G401 (cell line): ENCODE measurements at regions not wholly inside any gene's neighbourhood (a gene's known extent, or its start where the extent isn't known, plus 50 kb on each side); places are given as distances from the start of the nearest gene placed in this dataset.

ENCODE experiments used
- DNase-seq: peaks from one replicate; pipeline ENCODE4 v3.0.0-alpha.2; 2015; ENCODE audit warnings: low spot score
- in situ Hi-C: cut with HindIII; loops from 2 replicates; pipeline ENCODE4 v1.10.0; 2016; ENCODE audit warnings: low sequenced_read_pairs, mixed read lengths

DNA sequence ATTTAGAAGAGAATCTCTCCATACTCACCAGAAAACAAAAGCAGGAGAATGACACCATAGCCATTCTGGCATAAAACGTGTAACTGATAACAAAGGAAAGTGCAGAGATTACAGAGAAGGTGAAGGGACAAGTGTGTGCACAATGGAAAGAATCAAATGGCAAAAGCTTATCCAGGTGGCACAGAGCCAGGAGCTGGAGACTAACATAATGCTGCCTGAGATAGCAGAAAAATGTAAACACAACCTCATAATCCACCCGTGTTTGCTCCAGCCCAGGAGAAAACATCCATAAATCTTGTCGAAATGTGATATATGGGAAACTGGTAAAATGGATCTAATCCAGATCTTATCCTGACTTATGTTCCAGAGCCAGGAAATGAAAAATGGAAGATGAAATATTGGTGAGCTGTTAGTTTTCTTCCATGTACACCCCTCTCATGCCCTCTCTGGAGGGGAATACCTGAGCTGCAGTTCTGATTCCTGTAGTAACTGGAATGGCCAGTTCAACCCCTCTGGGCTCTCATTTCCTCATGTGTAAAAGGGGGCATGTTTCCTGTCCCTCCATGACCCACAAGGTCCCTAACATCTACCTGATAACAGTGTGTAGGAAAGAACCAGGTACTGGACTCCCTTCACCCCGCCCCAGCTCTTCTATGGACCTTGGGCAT lies 212.3 kb upstream of the DAPK1 start:
- DNase-seq: no peak
- in situ Hi-C loops: no loop called here

DNA sequence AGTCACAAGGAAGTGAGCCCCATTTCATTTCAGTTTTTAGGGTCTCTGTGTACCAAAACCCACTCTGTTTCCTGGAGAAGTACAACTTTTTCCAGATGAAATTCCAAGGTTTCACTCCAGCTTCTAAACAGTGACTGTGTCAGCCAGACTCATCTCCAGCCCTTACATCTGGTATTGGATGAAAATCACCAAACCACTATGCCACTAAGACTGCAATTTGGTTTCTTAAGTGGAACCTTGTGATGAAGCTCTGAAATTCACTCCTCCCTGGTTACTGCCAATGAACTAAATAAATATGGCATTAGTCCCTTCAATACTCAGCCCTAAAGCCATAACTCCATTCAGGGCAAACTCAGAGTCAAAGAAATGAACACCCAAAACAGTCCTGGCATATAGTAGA lies 211.2 kb upstream of the DAPK1 start:
- no peak for DNase-seq
- in situ Hi-C loops: no loop called here

DNA sequence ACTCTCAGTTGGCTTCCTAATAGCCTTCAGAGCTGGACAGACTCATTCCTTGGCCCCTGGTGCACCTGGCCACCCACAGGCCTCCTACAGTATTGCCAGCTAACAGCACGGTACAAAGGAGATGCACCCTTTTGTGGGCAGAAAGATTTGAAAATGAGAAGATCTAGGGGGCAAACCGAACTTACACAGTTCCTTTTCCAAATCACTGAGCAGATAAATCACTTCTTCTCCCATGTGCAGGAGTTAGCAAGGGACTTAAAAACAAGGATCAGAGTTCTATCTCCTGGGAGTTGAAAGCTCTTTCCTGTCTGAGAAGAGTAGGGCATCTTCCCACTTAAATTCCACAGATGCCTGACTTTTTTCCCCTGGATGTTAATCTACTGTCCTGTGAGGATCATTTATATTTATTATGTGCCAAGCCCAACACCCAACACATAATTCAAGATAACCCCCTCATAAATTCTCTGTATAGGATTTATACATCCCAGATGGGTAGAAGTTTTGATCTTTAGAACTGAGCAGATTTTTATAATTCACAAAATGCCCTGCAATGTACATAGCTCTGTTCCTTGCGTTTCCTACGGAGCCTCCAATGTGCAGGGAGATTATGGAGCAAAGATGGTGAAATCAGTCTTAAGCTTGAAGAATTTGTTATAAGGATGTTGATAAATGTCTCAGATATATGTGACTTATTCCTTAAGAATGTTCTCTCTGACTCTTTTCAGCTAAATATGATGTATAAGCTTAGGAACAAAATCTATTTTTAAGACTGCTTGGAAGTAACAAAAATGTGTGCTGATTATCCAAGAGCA lies 207.2 kb upstream of the DAPK1 start:
- in situ Hi-C loops: no loop called here
- no peak for DNase-seq

DNA sequence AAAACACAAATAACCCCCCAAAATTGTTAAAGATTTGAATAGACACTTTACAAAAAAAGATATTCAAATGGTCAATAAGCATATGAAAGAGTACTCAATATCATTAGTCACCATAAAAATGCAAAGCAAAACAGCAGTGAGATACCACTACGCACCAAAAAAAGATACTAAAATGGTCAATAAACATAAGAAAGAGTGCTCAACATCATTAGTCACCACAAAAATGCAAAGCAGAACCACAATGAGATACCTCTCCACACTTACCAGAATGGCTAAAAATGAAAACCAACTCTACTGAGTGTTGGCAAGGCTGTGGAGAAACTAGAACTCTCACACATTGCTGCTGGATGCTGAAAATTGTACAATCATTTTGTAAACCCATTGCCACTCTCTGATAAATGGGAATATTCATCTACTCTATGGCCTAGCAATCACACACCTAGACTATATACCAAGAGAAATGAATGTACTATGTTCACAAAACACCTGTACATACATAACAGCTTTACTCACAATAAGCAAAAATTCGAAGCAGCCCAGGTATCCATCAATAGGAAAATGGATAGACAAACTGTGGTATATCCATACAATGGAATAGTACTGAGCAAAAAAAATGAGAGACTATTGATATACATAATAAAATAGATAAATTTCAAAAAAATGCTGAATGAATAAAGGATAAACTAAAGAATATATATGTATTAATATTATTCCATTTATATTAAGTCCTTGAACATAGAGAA lies 205.0 kb upstream of the DAPK1 start:
- in situ Hi-C loops: no loop called here

DNA sequence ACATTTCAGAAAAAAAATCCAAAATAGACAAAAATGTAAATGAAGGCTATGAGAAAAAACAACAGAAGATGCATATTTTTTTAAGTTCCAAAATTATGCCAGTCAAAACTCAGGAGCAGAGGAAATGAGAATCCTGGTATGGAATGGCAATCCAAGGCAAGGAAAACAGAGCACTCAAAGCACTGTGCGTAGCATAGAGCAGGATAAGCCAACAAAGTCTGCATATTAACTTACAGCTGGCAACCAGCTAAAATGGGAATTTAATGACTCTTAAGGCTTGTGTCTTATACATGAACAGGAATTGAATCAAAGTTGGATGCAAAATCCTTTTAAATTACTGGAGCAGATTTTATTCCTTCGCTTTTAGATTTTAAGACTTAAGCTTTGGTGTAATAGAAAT lies 203.5 kb upstream of the DAPK1 start:
- no peak for DNase-seq
- in situ Hi-C loops: no loop called here

More for the DNA sequence above, 205.0 kb upstream of the DAPK1 start:
- no peak for DNase-seq

DNA sequence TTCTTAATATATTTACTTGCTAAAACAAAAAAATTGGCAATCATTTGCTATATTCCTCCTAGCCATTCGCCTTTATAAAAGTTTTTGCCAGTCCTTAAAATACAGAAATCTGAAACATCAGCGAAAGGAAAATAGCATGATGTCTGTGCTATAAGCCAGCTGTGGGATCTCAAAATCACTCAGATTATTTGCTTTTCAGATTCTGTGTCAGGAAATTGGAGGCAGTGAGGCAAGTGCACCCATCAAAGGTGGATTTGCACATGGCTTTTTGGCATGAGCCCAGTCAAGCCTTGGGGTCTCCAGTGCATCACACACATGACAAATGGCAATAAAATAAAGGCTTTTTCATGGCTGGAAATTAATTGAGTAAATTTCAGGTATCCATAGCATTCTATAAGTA lies 196.8 kb upstream of the DAPK1 start:
- DNase-seq: no peak
- in situ Hi-C loops: no loop called here

DNA sequence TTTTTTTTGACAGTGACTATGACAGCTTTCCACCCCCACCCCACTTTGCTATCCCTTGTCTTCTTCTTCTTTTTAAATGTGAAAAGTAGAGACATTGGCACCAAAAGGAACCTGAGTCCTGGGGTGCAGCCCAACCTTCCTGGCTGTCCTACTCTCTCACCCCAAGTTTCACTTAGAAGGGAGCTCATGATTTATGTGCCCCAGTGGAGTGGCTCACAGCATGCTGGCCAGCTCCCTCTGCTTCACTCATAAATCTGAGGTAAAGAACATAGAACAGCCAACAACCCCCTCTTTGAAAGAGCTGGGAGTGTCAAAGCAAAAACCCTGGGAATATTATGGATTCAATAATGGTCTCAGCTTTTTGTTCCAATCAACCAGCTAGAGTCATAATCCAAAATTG lies 196.3 kb upstream of the DAPK1 start:
- in situ Hi-C loops: no loop called here
- DNase-seq: no peak

DNA sequence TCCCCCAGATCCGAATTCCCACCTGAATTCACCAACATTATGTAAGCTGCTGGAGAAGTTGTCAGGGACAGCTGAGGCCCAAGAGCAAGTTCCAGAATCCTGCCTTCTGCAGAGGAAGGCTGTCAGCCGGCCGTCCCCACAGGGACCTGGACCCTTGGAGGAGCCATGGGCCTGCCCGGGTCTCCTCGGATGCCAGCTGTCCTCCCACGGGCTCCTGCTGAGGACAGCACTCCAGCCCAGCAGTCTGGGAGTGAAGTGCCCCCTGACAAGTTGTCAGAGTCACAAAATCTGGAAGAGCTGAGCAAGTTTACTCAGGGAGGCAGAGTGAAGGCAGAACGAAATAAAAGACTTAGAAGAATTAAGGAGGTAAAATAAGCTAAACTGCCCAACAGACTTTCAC lies 192.5 kb upstream of the DAPK1 start:
- in situ Hi-C loops: no loop called here
- DNase-seq: no peak

DNA sequence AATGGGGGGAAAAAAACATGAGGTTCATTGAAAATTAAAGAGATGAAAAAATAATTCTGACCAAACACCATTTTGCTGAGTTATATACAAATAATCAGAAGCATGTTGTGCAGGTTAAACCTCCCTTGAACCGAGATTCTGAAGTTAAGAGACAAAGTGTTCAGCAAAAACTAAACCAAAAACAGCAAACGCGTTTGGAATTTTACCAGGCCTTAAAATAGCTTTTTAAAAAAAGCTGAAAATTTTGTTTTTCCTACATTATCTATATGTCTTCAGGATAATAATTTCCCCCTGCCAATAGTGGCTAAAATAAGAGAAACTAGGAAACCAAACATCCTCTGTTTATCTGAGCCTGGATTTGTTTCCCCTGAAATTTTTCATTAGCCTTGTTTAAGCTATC lies 191.7 kb upstream of the DAPK1 start:
- in situ Hi-C loops: no loop called here
- DNase-seq: no peak

DNA sequence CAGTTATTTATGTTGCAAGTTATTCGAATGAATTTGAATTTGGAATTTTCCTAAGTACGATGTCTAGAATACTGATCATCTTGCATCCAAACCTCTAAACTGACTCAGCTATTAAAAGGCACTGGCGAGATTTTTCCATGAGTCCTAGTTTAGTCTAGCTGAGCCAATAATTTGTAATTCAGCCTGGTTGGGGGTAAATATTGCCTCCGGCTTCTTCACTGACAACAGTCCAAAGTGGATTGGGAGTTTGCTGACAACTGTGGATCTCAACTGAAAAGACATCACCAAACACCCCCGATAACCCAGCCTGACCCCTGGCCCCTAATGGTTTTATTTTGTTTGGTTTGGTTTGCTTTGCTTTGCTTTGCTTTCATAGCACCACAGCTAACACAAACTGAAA lies 189.8 kb upstream of the DAPK1 start:
- DNase-seq: no peak
- in situ Hi-C loops: no loop called here

DNA sequence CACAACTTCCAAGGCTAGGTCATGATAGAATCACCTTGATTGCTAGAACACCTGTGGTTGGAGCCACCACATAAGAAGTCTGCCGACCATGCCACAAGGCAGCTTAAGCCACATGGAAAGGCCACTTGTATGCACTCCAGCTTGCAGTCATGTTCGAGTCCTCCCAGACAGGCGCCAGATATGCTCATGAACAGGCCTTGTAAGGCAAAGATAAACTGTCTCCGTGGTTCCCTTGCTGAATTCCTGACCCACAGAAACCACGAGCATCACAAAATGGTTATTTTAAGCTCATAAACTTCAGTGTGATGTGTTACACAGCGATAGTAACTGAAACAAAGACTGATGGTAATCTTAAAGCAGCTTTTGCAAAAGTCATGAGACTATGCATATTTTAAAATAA lies 188.4 kb upstream of the DAPK1 start:
- in situ Hi-C loops: no loop called here
- no peak for DNase-seq

DNA sequence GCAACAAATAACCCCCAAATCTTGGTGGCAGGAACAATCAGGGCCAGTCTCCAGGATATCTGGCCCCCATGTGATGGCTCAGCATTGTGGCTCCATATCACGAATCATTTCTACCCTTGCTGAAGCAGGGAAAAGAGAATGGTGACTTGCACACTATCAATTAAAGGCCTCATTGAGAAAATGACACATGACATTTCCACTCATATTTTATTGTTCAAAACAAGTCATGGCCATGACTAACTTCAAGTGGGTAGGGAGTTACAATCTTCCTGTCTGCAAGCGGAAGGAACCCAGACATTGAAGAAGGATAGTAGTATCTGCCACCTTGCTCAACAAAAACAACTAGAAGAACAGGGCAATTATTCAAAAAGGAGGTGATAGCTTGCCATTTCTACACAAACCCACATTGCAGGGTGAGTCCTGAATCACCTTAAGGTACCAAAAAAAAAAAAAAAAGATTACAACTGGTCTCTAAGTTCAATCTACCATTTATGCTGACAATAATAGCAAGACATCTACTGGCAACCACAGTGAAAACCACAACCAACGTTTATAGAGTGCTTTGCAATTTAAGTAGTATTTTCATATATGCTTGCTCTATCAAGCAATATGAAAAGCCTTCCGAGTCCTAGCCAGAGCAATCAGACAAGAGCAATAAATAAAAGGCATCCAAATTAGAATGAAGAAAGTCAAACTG lies 186.7 kb upstream of the DAPK1 start:
- DNase-seq: no peak
- in situ Hi-C loops: no loop called here

DNA sequence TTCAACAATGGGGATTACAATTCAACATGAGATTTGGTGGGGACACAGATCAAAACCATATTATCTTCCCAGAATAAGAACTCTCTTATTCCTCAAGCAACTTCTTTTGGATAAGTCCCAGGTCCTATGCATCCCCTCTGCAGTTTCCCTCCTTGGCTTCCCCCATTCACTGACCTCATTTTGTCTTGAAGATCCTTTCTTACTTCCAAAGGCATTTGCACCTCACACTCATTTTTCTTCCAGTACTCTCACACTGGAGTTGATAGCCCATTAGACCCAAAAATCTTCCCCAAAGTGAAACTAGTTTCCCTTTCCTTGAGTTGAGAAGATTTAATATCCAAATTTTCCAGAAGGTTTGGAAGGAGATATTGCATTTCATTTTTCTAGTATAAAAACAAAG lies 178.0 kb upstream of the DAPK1 start:
- no peak for DNase-seq
- in situ Hi-C loops: no loop called here

DNA sequence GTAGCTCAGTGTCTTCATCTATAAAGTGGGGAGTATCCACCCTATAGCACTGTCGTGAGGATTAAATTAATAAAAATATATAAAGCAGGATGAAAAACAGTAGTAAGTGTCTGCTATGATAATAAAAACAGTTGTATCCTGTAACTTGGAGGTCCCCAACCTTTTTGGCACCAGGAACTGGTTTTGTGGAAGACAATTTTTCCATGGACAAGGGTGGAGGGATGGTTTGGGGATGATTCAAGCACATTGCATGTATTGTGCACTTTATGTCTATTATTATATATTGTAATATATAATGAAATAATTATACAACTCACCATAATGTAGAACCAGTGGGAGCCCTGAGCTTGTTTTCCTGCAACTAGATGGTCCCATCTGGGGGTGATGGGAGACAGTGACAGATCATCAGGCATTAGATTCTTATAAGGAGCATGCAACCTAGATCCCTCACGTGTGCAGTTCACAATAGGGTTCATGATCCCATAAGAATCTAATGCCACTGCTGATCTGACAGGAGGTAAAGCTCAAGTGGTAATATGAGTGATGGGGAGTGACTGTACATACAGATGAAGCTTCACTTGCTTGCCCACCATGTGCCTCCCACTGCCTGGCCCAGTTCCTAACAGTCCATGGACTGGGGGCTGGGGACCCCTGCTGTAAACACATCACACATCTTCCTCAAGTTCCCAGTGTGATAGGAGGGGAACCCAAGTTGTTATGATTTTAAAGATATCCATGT lies 177.4 kb upstream of the DAPK1 start:
- DNase-seq: no peak
- in situ Hi-C loops: no loop called here

DNA sequence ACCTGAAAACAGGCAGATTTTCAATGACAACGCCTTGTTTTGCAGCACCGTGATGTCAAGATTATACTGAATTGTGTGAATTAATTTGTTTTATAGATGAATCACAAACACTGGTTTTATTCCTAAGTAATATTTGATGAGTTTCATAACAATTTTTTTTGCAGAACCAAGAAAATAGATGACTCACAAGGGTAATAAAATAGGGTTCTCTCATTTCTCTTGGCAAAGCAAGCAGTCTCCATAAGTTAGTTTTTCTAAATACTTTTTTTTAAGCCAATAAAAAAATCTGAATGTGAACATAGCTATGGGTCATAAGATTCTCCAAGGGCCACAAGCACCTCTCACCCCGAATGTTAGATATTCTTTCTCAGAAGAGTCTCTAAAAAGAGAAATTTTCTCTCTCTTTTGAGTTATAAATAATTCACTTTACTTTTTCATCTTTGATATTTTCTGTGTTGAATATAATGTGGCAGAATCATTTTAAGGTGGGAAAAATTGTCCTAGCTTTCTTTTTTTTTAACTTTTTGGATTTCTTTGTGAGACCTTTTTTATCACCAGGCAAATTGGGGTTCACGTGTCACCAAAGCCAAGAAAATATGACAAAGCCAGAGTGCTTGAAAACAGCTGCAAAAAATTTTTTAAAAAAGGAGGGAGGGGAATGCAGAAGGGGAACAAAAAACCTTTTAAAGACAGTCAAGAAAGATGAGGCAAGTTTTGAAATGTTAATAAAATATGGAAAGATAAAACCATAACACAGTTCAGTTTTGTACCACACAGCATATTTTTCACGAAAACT lies 174.6 kb upstream of the DAPK1 start:
- in situ Hi-C loops: no loop called here
- DNase-seq: no peak

DNA sequence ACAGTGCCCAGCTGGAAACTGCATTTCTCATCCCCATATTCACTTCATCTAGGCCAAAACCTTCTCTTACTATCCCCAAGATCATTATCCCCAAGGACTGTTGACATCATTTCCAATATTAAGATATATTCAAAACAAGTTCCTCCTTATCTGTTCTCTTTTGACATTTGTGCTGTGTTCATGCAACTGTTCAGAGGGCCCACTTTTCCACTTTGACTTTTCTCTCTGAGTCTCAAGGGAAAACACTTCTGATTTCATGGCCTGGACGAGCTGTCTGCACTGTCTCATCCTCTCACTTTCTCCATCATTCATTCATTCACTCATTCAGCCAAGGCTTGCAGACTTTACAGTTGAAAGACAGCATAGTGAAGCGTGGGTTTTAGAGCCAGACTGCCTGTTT lies 173.7 kb upstream of the DAPK1 start:
- in situ Hi-C loops: no loop called here
- no peak for DNase-seq

DNA sequence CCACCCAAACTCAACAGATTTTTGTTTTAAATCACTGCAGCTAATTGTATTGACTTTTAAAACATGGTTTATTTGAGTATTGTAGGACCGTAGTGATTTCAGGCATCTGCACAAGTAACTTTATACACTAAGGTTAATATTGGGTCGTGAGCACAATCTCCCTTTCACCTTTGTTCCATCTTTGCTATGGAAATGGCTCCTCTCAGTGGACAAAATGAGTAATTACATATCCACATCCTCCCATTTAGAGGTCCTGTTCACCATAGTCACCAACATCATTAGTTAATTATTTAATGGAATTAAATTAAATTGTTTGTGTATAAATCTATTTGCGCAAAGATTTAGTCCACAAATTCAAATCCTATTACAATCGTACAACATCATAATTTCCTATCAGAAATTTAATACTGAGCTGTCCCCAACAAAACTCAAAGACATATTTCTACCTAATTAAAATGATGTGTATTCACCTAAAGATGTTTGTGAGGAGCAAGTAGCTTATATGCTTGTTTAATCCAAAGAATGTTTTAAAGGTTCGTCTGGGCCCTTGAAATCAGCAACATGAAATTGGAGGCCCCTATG lies 173.0 kb upstream of the DAPK1 start:
- in situ Hi-C loops: no loop called here
- peak; percentile 60 for DNase-seq

DNA sequence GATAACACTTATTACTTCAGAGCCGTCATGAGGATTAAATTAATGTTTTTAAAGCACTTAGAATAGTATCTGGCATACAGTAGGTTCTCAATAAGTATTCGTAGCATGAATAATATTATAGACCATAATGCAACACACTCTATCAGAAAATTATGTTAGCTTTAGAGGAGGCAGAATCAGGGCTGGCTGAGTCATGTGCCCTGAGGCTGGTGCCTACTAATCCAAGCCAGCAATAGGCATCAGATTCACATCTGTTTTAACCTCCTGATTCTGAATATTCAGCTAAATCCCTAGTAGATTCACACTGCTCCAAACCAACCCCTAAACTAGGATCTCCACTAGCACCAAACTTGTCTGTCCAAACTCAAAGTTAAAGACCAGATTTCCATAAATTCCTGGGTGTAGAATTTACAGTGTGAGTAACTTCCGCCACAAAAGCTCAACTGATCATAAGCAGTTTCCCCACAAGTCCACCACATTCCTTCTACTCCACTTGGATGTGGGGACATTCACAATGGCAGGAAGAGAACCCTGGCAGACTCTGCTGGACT lies 170.0 kb upstream of the DAPK1 start:
- DNase-seq: no peak
- in situ Hi-C loops: no loop called here
